ENCODE measurements at regions not wholly inside any gene's neighbourhood (a gene's known extent, or its start where the extent isn't known, plus 50 kb on each side); places are given as distances from the start of the nearest gene placed in this dataset.
"Not testable (repeated sequence)": the region's sequence is repeated elsewhere in the genome, so short reads cannot be mapped to it uniquely, and the experiment has no call there.

DNA sequence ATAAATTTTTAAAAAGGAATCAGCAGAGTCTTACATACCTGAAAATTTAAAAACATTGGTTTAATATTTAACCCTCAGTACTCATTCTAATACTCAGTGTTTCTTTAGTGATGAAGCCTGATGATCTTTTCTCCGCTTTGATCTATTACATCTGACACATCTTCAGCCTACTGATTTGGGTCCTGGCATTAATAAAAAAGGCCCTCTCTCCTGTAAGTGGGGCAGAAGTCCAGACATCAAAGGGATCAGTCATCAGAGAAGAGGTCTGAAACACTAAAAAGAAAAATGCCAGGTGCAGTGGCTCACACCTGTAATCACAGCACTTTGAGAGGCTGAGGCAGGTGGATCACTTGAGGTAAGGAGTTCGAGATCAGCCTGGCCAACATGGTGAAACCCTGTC lies 581.1 kb upstream of the LRATD1 start:
- no peaks in the 10 kb centered on the region for H3K9me3 ChIP-seq (ENCODE audit: control insufficient read depth, low read depth, low read length)
- H3K4me1 ChIP-seq (ENCODE audit: control insufficient read depth, insufficient read depth, low read length), result no peaks in the 10 kb centered on the region
- no peaks in the 10 kb centered on the region for H3K27me3 ChIP-seq (ENCODE audit: control insufficient read depth, insufficient read depth, low read length)
- H3K27ac ChIP-seq (ENCODE audit: low read length), result no peak overlapping the region
- no peak overlapping the region for H3K4me3 ChIP-seq (ENCODE audit: low read length)
- 100% methylated on average over 1 of the region's 2 CpGs for WGBS (ENCODE audit: insufficient coverage, low lambda C conversion rate)
- DNase-seq, result no peak
- H3K36me3 ChIP-seq (ENCODE audit: control insufficient read depth, insufficient read depth, low read length), result no peaks in the 10 kb centered on the region

GRCh38 chr2:14053105-14053504 lies 579.4 kb upstream of the LRATD1 start:
- 100% methylated on average over 2 of the region's 4 CpGs for WGBS (ENCODE audit: insufficient coverage, low lambda C conversion rate)
- DNase-seq, result no peak
- no peak overlapping the region for H3K27ac ChIP-seq (ENCODE audit: low read length)
- H3K27me3 ChIP-seq (ENCODE audit: control insufficient read depth, insufficient read depth, low read length), result no peaks in the 10 kb centered on the region
- H3K4me3 ChIP-seq (ENCODE audit: low read length), result no peak overlapping the region
- H3K9me3 ChIP-seq (ENCODE audit: control insufficient read depth, low read depth, low read length), result no peaks in the 10 kb centered on the region
- no peaks in the 10 kb centered on the region for H3K4me1 ChIP-seq (ENCODE audit: control insufficient read depth, insufficient read depth, low read length)
- H3K36me3 ChIP-seq (ENCODE audit: control insufficient read depth, insufficient read depth, low read length), result no peaks in the 10 kb centered on the region

DNA sequence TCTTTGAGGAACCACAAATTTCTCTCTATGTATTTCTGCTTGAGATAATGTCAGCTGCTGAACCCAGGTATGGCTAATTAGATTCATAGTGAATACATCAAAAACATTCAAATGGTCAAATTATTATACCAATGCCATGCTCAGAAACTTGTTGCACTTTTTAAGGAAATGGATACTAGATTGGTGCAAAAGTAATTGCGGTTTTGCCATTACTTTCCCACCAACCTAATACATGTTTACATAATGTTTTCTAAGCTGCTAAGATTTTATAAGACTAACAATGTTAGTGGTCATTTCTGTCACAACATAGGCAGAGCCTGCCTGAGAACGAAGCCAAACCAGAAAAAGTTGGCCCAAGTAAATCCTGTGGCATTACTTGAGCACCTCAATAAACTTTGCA lies 568.2 kb upstream of the LRATD1 start:
- no peak overlapping the region for H3K4me3 ChIP-seq (ENCODE audit: low read length)
- no peaks in the 10 kb centered on the region for H3K4me1 ChIP-seq (ENCODE audit: control insufficient read depth, insufficient read depth, low read length)
- H3K27me3 ChIP-seq (ENCODE audit: control insufficient read depth, insufficient read depth, low read length), result no peaks in the 10 kb centered on the region
- no peak for DNase-seq
- no peaks in the 10 kb centered on the region for H3K36me3 ChIP-seq (ENCODE audit: control insufficient read depth, insufficient read depth, low read length)
- H3K27ac ChIP-seq (ENCODE audit: low read length), result no peak overlapping the region
- no CpG with 5 or more reads among the region's 2 CpGs for WGBS (ENCODE audit: insufficient coverage, low lambda C conversion rate)
- H3K9me3 ChIP-seq (ENCODE audit: control insufficient read depth, low read depth, low read length), result no peaks in the 10 kb centered on the region

GRCh38 chr2:14072338-14072737 lies 560.2 kb upstream of the LRATD1 start:
- WGBS (ENCODE audit: insufficient coverage, low lambda C conversion rate), result no CpG with 5 or more reads among the region's 1 CpG
- H3K4me3 ChIP-seq (ENCODE audit: low read length), result no peak overlapping the region
- no peak for DNase-seq
- no peak overlapping the region for H3K27ac ChIP-seq (ENCODE audit: low read length)
- no peaks in the 10 kb centered on the region for H3K9me3 ChIP-seq (ENCODE audit: control insufficient read depth, low read depth, low read length)
- H3K27me3 ChIP-seq (ENCODE audit: control insufficient read depth, insufficient read depth, low read length), result no peaks in the 10 kb centered on the region
- H3K36me3 ChIP-seq (ENCODE audit: control insufficient read depth, insufficient read depth, low read length), result no peaks in the 10 kb centered on the region
- no peaks in the 10 kb centered on the region for H3K4me1 ChIP-seq (ENCODE audit: control insufficient read depth, insufficient read depth, low read length)

DNA sequence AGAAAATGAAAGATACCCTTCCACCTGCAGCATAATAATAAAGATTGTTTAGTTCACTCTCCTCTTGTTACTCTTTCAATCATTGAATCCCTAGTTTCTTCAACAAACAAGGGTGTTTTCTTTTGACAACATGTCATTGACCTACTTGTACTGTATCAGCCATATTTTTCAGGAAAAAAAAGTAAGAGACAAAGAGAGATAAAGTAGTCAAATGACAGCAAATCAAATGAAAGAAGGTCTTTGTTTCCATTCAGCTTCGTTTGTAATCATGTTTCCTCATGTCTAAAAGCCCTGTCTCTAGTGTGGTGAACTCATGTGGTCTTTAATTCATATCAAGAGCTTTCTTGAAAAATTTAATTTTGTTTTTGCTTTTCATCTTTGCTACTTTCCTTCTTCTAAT lies 557.8 kb upstream of the LRATD1 start:
- H3K27me3 ChIP-seq (ENCODE audit: control insufficient read depth, insufficient read depth, low read length), result no peaks in the 10 kb centered on the region
- no peak overlapping the region for H3K4me3 ChIP-seq (ENCODE audit: low read length)
- WGBS (ENCODE audit: insufficient coverage, low lambda C conversion rate), result no CpG with 5 or more reads among the region's 1 CpG
- no peak overlapping the region for H3K27ac ChIP-seq (ENCODE audit: low read length)
- DNase-seq, result no peak
- H3K9me3 ChIP-seq (ENCODE audit: control insufficient read depth, low read depth, low read length), result no peaks in the 10 kb centered on the region
- no peaks in the 10 kb centered on the region for H3K36me3 ChIP-seq (ENCODE audit: control insufficient read depth, insufficient read depth, low read length)
- no peaks in the 10 kb centered on the region for H3K4me1 ChIP-seq (ENCODE audit: control insufficient read depth, insufficient read depth, low read length)

- no peaks in the 10 kb centered on the region for H3K27me3 ChIP-seq (ENCODE audit: control insufficient read depth, insufficient read depth, low read length)
- no peak for DNase-seq
- no peaks in the 10 kb centered on the region for H3K4me1 ChIP-seq (ENCODE audit: control insufficient read depth, insufficient read depth, low read length)
- no peaks in the 10 kb centered on the region for H3K9me3 ChIP-seq (ENCODE audit: control insufficient read depth, low read depth, low read length)
- no peak overlapping the region for H3K27ac ChIP-seq (ENCODE audit: low read length)
- no peak overlapping the region for H3K4me3 ChIP-seq (ENCODE audit: low read length)
- no peaks in the 10 kb centered on the region for H3K36me3 ChIP-seq (ENCODE audit: control insufficient read depth, insufficient read depth, low read length)
- WGBS (ENCODE audit: insufficient coverage, low lambda C conversion rate), result 100% methylated on average over 2 of the region's 3 CpGs
Observed at GRCh38 chr2:14079576-14079975, 552.9 kb upstream of the LRATD1 start.

DNA sequence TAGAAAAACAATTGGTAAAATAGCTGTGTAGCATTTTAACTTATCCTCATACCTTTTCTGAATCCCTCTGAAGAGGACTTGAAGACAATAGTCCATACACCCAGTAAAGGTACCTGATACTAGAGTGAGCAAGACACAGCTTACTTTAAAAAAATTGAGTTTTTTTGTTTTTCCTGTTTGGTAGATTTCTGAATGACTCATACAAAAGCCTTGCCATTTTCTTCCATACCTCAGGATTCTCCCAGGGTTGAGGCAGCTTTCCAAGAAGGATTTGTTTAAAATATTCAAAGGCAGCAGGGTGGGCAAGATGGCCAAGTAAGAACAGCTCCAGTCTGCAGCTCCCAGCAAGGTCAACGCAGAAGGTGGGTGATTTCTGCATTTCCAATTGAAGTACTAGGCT lies 551.0 kb upstream of the LRATD1 start:
- Histone ChIP-seq H3K4me1 (ENCODE audit: control insufficient read depth, insufficient read depth, low read length) (no peaks in the 10 kb centered on the region), H3K27me3 (ENCODE audit: control insufficient read depth, insufficient read depth, low read length) (no peaks in the 10 kb centered on the region), H3K27ac (ENCODE audit: low read length) (no peak overlapping the region), H3K9me3 (ENCODE audit: control insufficient read depth, low read depth, low read length) (no peaks in the 10 kb centered on the region), H3K4me3 (ENCODE audit: low read length) (no peak overlapping the region), H3K36me3 (ENCODE audit: control insufficient read depth, insufficient read depth, low read length) (no peaks in the 10 kb centered on the region)
- no CpG with 5 or more reads among the region's 1 CpG for WGBS (ENCODE audit: insufficient coverage, low lambda C conversion rate)
- DNase-seq, result no peak

DNA sequence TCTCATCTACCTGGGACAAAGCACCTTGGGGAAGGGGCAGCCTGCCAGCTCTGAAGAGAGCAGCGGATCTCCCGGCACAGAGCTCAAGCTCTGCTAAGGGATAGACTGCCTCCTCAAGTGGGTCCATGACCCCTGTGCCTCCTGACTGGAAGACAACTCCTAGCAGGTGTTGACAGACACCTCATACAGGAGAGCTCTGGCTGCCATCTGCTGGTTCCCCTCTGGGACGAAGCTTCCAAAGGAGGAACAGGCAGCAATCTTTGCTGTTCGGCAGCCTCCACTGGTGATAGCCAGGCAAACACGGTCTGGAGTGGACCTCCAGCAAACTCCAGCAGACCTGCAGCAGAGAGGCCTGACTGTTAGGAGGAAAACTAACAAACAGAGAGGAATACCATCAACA lies 549.9 kb upstream of the LRATD1 start:
- Histone ChIP-seq H3K4me3 (ENCODE audit: low read length) (no peak overlapping the region), H3K9me3 (ENCODE audit: control insufficient read depth, low read depth, low read length) (no peaks in the 10 kb centered on the region), H3K36me3 (ENCODE audit: control insufficient read depth, insufficient read depth, low read length) (no peaks in the 10 kb centered on the region), H3K4me1 (ENCODE audit: control insufficient read depth, insufficient read depth, low read length) (no peaks in the 10 kb centered on the region), H3K27ac (ENCODE audit: low read length) (no peak overlapping the region), H3K27me3 (ENCODE audit: control insufficient read depth, insufficient read depth, low read length) (no peaks in the 10 kb centered on the region)
- DNase-seq, result no peak
- WGBS (ENCODE audit: insufficient coverage, low lambda C conversion rate), result no CpG with 5 or more reads among the region's 5 CpGs

DNA sequence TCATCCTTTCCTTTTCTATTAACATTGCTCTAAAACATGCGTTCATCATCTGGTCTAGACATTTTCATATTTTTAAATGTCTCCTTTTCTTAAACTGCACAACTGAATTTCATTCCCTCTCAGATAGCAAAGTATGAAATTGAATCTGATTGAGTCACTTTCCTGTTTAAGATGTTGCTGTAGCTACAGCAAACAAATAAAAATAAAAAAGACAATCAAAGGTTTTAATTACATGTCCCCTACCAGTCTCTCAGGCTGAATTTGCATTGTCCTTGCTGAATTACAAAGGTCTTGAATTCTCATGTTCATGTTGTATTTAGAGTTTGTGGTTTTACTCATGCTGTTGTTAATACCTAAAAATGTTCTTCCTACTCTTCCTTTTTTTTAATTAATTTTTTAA lies 537.9 kb upstream of the LRATD1 start:
- 92% methylated on average over 1 of the region's 1 CpG for WGBS (ENCODE audit: insufficient coverage, low lambda C conversion rate)
- no peak for DNase-seq
- Histone ChIP-seq H3K4me3 (ENCODE audit: low read length) (no peak overlapping the region), H3K27me3 (ENCODE audit: control insufficient read depth, insufficient read depth, low read length) (no peaks in the 10 kb centered on the region), H3K36me3 (ENCODE audit: control insufficient read depth, insufficient read depth, low read length) (no peaks in the 10 kb centered on the region), H3K9me3 (ENCODE audit: control insufficient read depth, low read depth, low read length) (no peaks in the 10 kb centered on the region), H3K27ac (ENCODE audit: low read length) (no peak overlapping the region), H3K4me1 (ENCODE audit: control insufficient read depth, insufficient read depth, low read length) (no peaks in the 10 kb centered on the region)

GRCh38 chr2:14099101-14099500 lies 533.4 kb upstream of the LRATD1 start:
- not testable (repeated sequence) for H3K27ac ChIP-seq (ENCODE audit: low read length); H3K4me3 ChIP-seq (ENCODE audit: low read length); DNase-seq; H3K27me3 ChIP-seq (ENCODE audit: control insufficient read depth, insufficient read depth, low read length); H3K9me3 ChIP-seq (ENCODE audit: control insufficient read depth, low read depth, low read length); H3K4me1 ChIP-seq (ENCODE audit: control insufficient read depth, insufficient read depth, low read length); H3K36me3 ChIP-seq (ENCODE audit: control insufficient read depth, insufficient read depth, low read length)
- WGBS (ENCODE audit: insufficient coverage, low lambda C conversion rate), result no CpG with 5 or more reads among the region's 9 CpGs

- H3K36me3 ChIP-seq (ENCODE audit: control insufficient read depth, insufficient read depth, low read length), result no peaks in the 10 kb centered on the region
- WGBS (ENCODE audit: insufficient coverage, low lambda C conversion rate), result no CpG with 5 or more reads among the region's 2 CpGs
Observed at GRCh38 chr2:14114275-14114674, 518.2 kb upstream of the LRATD1 start.

More at GRCh38 chr2:14114275-14114674, 518.2 kb upstream of the LRATD1 start:
- Histone ChIP-seq H3K27ac (ENCODE audit: low read length) (no peak overlapping the region), H3K4me1 (ENCODE audit: control insufficient read depth, insufficient read depth, low read length) (no peaks in the 10 kb centered on the region), H3K27me3 (ENCODE audit: control insufficient read depth, insufficient read depth, low read length) (no peaks in the 10 kb centered on the region), H3K4me3 (ENCODE audit: low read length) (no peak overlapping the region), H3K9me3 (ENCODE audit: control insufficient read depth, low read depth, low read length) (no peaks in the 10 kb centered on the region)
- no peak for DNase-seq
